ENCODE measurements at regions not wholly inside any gene's neighbourhood (a gene's known extent, or its start where the extent isn't known, plus 50 kb on each side); places are given as distances from the start of the nearest gene placed in this dataset.

GRCh38 chr18:22547807-22548561, 130.3 kb upstream of the CTAGE1 start:
- Histone ChIP-seq H3K4me1 (no peaks in the 10 kb centered on the region), H3K9ac (ENCODE audit: low read depth in 2 of 2, low read length in 2 of 2) (no peak overlapping the region), H3K27ac (no peak overlapping the region), H3K9me3 (no peaks in the 10 kb centered on the region), H3K36me3 (no peaks in the 10 kb centered on the region), H3K27me3 (no peaks in the 10 kb centered on the region), H3K4me3 (no peak overlapping the region)
- intact Hi-C loops (cut with DNase I) = no loop called here
- no peak for TF ChIP-seq CTCF (IDR thresholded peaks at IDR 0.05)
- no peak for DNase-seq

GRCh38 chr18:22549260-22549937, 131.7 kb upstream of the CTAGE1 start:
- Histone ChIP-seq H3K27me3 (no peaks in the 10 kb centered on the region), H3K9ac (ENCODE audit: low read depth in 2 of 2, low read length in 2 of 2) (no peak overlapping the region), H3K4me3 (no peak overlapping the region), H3K36me3 (no peaks in the 10 kb centered on the region), H3K27ac (no peak overlapping the region), H3K9me3 (no peaks in the 10 kb centered on the region), H3K4me1 (no peaks in the 10 kb centered on the region)
- no peak for TF ChIP-seq CTCF (IDR thresholded peaks at IDR 0.05)
- no peak for DNase-seq
- intact Hi-C loops (cut with DNase I) = no loop called here

GRCh38 chr18:22550366-22550765, 132.7 kb upstream of the CTAGE1 start:
- intact Hi-C loops (cut with DNase I) = no loop called here
- Histone ChIP-seq H3K36me3 (no peaks in the 10 kb centered on the region), H3K4me3 (no peak overlapping the region), H3K27me3 (no peaks in the 10 kb centered on the region), H3K9ac (ENCODE audit: low read depth in 2 of 2, low read length in 2 of 2) (no peak overlapping the region), H3K4me1 (no peaks in the 10 kb centered on the region), H3K9me3 (no peaks in the 10 kb centered on the region), H3K27ac (no peak overlapping the region)
- no peak for DNase-seq
- no peak for TF ChIP-seq CTCF (IDR thresholded peaks at IDR 0.05)

GRCh38 chr18:22550861-22551260, 133.1 kb upstream of the CTAGE1 start:
- no peaks in the 10 kb centered on the region for H3K36me3 ChIP-seq
- H3K27ac ChIP-seq = no peak overlapping the region
- no peak for TF ChIP-seq CTCF (IDR thresholded peaks at IDR 0.05)
- H3K4me3 ChIP-seq = no peak overlapping the region
- intact Hi-C loops (cut with DNase I) = no loop called here
- H3K9me3 ChIP-seq = no peaks in the 10 kb centered on the region
- H3K4me1 ChIP-seq = no peaks in the 10 kb centered on the region
- no peak overlapping the region for H3K9ac ChIP-seq (ENCODE audit: low read depth in 2 of 2, low read length in 2 of 2)
- H3K27me3 ChIP-seq = no peaks in the 10 kb centered on the region
- no peak for DNase-seq

- Histone ChIP-seq H3K36me3 (no peaks in the 10 kb centered on the region), H3K27ac (no peak overlapping the region), H3K4me1 (no peaks in the 10 kb centered on the region), H3K27me3 (no peaks in the 10 kb centered on the region), H3K9ac (ENCODE audit: low read depth in 2 of 2, low read length in 2 of 2) (no peak overlapping the region), H3K4me3 (no peak overlapping the region), H3K9me3 (no peaks in the 10 kb centered on the region)
- intact Hi-C loops (cut with DNase I) = no loop called here
- no peak for TF ChIP-seq CTCF (IDR thresholded peaks at IDR 0.05)
- DNase-seq = no peak
Observed at GRCh38 chr18:22551536-22552151, 133.9 kb upstream of the CTAGE1 start.

All from colonic mucosa (tissue), 4 donors.